ENCODE measurements at regions not wholly inside any gene's neighbourhood (a gene's known extent, or its start where the extent isn't known, plus 50 kb on each side); places are given as distances from the start of the nearest gene placed in this dataset.

DNA sequence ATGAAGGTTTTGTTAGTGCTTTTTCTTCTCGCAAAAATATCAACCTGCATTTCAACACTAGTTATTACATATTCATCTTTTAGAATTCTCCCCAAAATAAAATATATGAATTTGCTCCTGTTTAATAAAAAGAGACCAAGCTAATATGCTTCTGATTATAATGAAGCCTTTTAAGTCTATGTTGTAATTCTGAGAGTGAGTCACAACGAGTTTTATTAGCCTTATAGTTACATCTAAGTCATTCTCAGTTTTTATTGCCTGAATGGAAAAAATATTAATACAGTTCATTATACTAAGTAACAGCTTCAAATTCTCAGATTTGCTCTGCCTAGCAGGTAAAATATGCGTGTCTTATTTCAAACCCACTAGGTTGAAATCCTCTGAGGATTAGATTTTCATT is 152.4 kb upstream of the CELF2 start:
- DNase-seq = no peak

GRCh38 chr10:10865913-10866312 is 151.8 kb upstream of the CELF2 start:
- DNase-seq = no peak

DNA sequence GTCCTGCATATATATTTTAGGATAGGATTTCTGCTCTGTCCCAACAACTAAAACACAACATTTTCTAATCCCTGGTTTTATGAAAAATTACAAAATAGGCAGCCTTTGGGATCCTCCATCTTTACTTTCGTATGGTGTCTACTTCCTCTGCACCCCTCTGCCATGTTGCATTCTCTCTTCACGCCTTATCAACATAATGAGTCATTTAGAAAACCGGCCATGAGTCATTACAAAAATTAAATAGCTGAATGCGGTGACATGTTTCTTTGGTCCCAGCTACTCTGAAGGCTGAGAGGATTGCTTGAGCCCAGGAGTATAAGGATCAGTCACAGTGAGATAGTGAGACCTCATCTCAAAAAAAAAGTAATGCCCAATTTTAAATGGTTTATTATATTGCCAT is 148.1 kb upstream of the CELF2 start:
- DNase-seq = no peak

GRCh38 chr10:10870523-10871241 is 147.0 kb upstream of the CELF2 start:
- no peak for DNase-seq

DNA sequence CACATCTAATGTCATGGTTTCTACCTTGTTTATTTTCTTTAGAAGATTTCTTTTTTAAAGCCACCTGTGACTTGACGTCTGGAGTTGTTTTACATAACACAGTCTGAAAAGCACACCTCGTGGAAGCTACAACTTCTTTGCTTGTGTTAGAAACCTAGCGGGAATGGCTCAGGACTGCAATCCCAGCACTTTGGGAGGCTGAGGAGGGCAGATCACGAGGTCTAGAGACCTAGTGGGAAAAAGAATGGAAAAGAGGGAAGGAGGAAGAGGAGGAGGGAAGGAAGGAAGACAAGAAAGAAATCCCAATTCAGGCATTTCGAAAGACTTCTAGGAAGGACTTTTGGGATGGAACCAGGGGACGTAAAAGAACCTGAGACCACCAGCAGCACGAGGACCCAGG is 146.3 kb upstream of the CELF2 start:
- DNase-seq = no peak

- DNase-seq = no peak
Measured at GRCh38 chr10:10872035-10872673, 145.5 kb upstream of the CELF2 start.

- no peak for DNase-seq
Measured at GRCh38 chr10:10872764-10873163, 144.9 kb upstream of the CELF2 start.

GRCh38 chr10:10873289-10873688 is 144.4 kb upstream of the CELF2 start:
- no peak for DNase-seq

DNA sequence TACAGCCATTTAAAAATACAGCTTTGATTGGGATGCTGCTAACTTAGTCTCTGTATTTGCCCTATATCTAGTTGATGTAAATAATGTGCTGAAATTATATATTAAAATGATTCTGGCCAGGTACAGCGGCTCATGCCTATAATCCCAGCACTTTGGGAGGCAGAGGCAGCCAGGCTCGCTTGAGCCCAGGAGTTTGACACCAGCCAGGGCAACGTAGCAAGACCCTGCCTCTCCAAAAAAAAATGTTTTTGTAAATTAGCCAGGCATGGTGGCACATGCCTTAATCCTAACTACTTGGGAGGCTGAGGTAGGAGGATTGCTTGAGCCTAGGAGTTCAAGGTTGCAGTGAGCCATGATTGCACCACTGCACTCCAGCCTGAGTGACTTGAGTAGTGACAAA is 143.8 kb upstream of the CELF2 start:
- no peak for DNase-seq

DNA sequence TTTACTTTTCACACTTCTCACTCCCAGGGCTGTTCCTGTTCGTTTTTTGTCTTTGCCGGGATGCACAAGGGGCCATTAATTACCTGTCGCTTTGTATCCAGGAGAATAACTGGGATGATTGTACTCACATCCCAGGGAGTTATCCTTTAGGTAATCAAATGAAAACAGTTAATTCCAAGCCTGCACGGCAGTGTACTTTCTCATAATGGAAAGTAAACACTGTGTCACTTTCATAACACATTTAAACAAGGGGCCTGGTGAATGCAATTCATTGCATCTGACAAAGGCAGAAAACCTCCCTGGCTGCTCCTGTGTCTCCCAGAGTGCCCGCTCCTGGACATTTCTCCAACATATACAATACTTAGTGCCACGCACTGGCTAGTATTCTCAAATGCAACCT is 138.7 kb upstream of the CELF2 start:
- DNase-seq = no peak

DNA sequence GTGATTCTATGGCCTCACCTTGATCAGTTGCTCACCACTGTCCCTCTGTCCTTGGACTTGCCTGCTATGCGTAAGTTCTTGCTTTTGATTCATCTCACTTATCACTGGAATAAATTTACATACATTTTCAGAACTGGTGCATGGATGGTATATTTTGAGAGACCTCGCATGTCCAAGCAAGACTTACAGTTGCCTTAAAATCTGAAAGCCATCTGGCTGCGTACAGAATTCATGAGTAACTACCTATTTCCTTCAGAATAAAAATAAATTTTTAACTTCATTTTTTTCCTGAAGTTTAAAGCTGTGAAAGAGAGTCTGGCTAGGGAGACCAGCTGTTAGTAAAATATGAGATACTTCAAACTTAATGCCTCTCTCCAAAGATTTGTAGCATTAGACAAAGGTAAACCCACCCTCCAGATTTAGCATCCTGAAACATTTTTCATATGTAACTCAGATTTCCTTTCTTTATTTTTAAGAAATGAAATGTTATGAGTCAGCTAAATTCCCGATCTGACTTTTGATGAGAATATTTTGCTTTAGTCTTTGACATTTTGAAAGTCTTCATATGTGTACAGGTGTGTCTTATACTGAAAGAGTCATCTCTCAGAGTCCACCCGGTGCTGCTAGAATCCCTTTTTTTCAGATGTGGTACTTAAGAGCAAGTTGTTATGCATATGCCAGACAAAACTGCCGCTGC is 136.4 kb upstream of the CELF2 start:
- no peak for DNase-seq

GRCh38 chr10:10883737-10884136 is 133.9 kb upstream of the CELF2 start:
- no peak for DNase-seq

DNA sequence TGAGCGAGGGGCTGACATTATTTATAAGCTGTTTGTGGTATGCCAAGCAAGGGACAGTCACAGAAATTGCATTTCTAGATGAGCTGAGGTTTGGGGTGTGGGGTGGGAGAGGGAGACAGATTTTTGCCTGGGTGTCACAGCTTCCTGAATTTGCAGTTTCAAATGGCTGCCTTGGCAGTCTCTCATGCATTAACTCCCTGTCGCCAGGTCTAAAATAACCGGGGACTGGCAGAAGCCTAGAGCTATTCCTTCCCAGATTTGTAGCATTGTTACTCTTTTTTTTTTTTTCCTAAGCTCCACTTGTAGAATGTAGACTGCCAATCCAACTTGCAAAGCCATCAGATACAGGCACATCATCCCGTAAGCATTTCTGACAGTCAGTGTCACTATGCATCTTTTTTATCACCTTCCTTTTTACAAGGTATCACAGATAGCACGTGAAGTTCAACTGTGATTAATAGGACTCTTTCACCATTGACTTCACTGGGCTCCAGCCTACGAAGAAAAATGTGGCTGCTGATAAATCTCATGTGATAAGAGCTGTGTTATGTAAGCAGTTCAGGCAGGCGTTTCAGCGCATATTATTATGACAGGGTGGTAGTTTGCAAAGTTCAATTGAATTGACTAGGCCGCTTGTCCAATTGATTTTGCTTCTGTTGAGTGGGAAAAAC is 130.7 kb upstream of the CELF2 start:
- DNase-seq = no peak

- DNase-seq = no peak
Measured at GRCh38 chr10:10891124-10892082, 126.3 kb upstream of the CELF2 start.

DNA sequence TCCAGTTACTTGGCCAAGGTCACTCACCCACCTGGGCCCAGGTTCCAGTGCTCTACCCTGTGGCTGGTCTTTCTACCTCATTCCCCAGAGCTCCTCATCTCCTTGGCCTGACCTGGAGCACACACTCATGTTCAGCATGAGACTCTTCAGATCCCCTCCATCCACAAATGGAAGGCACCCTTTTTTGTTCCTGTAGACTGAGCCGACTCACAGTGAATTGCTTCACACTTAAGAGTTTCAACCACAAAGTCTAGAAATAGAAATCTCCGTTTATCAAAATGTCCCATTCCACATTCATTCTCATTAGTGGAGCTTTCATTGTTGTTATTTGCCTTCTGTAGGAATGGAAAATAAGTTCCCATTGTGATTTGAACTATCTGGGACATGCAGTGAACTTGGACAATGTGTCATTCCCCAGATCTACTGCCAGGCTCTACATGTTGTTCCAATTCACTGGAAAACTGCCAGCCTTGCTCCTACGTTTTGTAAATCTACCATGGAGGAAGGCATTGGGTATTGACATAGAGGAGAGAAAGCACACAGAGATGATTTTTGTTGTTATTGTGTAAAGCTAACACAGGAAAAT is 125.3 kb upstream of the CELF2 start:
- DNase-seq = no peak

DNA sequence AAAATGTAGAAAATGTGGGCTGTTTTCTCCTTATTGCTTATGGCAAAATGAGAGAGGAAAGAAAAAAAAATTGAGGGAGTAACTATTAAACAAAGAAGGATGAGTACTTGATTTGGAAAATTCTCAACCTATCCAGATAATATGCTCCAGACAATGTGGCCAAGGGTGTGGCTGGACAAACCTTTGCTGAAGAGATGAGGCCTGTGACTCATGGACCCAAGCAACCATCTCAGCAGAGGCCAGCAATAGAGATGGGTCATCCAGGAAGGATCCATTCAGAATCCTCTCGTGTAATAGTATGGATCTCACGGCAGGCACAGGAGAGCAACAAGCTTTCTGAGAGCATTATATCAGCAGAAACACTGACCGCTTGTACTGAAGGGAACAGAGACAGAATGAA is 120.3 kb upstream of the CELF2 start:
- no peak for DNase-seq

DNA sequence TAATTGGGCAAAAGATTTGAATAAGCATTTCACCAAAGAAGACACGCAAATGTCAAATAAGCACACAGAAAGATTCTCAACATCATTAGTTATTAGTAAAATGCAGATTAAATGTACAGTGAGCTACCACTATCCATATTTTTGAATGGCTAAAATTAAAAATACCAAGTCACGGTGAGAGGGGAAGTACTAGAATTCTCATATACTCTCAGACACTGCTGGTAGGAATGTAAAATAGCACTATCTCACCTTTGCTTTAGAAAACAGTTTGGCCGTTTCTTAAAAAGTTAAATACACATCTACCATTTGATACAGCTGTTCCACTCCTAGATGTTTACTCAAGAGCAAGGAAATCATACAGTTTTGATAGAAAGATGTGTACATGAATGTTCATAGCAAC is 115.8 kb upstream of the CELF2 start:
- no peak for DNase-seq

GRCh38 chr10:10902951-10903350 is 114.7 kb upstream of the CELF2 start:
- no peak for DNase-seq

DNA sequence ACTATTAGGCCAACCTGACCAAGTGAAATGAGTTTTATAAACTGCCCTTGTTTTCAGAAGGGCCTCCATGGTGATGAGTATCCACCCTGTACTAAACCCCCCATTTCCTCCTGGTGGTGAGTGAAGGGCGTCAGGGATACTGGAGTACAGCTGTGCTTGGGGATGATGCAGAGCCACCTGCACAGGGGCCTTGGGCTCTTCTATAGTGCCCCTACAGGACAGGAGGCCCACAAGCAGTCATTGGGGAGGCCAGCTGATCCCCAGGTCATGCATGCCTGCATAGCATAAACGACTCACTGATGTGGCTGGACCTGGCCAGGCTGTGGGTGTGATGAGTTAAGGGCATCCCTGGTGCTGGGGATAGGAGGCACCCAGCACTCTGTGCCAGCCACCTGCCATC is 114.1 kb upstream of the CELF2 start:
- DNase-seq = no peak

GRCh38 chr10:10910634-10911033 is 107.0 kb upstream of the CELF2 start:
- no peak for DNase-seq

DNA sequence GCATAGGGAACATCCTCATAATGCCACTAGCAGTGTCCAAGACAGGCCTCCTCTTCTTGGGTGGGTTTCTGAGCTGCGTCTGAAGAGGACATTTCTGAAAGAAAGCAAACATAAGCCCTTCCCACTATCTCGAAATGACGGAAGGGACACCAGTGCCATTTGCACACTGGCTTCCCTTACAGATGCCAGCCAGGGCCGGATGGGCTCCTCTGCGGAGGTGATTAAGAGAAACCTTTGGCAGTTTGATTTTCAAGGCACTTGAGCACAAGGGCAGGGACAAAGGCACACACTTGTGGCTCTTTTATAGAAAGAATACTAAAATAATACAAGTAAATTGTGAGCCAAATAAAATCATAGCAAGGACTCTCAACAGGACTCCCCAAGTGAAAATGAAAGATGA is 106.6 kb upstream of the CELF2 start:
- no peak for DNase-seq

GRCh38 chr10:10911471-10911921 is 106.2 kb upstream of the CELF2 start:
- DNase-seq = no peak

Data from CD4-positive, alpha-beta T cell treated with Interleukin-4 for 4 hours (primary cell).